Left forelimb (tissue), 1 donor: ENCODE measurements at regions not wholly inside any gene's neighbourhood (a gene's known extent, or its start where the extent isn't known, plus 50 kb on each side); places are given as distances from the start of the nearest gene placed in this dataset.

ENCODE experiments used
- DNase-seq: peaks from one replicate; pipeline ENCODE4 v3.0.0-alpha.2; 2018; ENCODE audit warnings: low spot score

GRCh38 chr12:92304371-92305055 is 158.9 kb upstream of the BTG1 start:
- DNase-seq = no peak

- DNase-seq = no peak
Measured at GRCh38 chr12:92302041-92302829, 156.6 kb upstream of the BTG1 start.

GRCh38 chr12:92301356-92301755 is 155.7 kb upstream of the BTG1 start:
- no peak for DNase-seq

GRCh38 chr12:92300777-92301176 is 155.1 kb upstream of the BTG1 start:
- DNase-seq = no peak

GRCh38 chr12:92299744-92300143 is 154.1 kb upstream of the BTG1 start:
- no peak for DNase-seq

- DNase-seq = no peak
Measured at GRCh38 chr12:92299344-92299743, 153.7 kb upstream of the BTG1 start.

GRCh38 chr12:92297932-92298696 is 152.5 kb upstream of the BTG1 start:
- DNase-seq = no peak

GRCh38 chr12:92297405-92297804 is 151.8 kb upstream of the BTG1 start:
- no peak for DNase-seq

GRCh38 chr12:92295523-92295922 is 149.9 kb upstream of the BTG1 start:
- no peak for DNase-seq

- no peak for DNase-seq
Measured at GRCh38 chr12:92294676-92295440, 149.2 kb upstream of the BTG1 start.

- DNase-seq = no peak
Measured at GRCh38 chr12:92292016-92292415, 146.4 kb upstream of the BTG1 start.

- no peak for DNase-seq
Measured at GRCh38 chr12:92290886-92291285, 145.2 kb upstream of the BTG1 start.

GRCh38 chr12:92290350-92290695 is 144.7 kb upstream of the BTG1 start:
- no peak for DNase-seq

GRCh38 chr12:92289629-92290349 is 144.1 kb upstream of the BTG1 start:
- DNase-seq = no peak

GRCh38 chr12:92288561-92288960 is 142.9 kb upstream of the BTG1 start:
- no peak for DNase-seq

- DNase-seq = no peak
Measured at GRCh38 chr12:92278378-92278828, 132.8 kb upstream of the BTG1 start.

- DNase-seq = no peak
Measured at GRCh38 chr12:92277795-92278194, 132.1 kb upstream of the BTG1 start.

- DNase-seq = no peak
Measured at GRCh38 chr12:92276276-92276675, 130.6 kb upstream of the BTG1 start.

- DNase-seq = no peak
Measured at GRCh38 chr12:92275443-92276154, 130.0 kb upstream of the BTG1 start.

GRCh38 chr12:92273076-92273475 is 127.4 kb upstream of the BTG1 start:
- no peak for DNase-seq
